ENCODE measurements at regions not wholly inside any gene's neighbourhood (a gene's known extent, or its start where the extent isn't known, plus 50 kb on each side); places are given as distances from the start of the nearest gene placed in this dataset.

DNA sequence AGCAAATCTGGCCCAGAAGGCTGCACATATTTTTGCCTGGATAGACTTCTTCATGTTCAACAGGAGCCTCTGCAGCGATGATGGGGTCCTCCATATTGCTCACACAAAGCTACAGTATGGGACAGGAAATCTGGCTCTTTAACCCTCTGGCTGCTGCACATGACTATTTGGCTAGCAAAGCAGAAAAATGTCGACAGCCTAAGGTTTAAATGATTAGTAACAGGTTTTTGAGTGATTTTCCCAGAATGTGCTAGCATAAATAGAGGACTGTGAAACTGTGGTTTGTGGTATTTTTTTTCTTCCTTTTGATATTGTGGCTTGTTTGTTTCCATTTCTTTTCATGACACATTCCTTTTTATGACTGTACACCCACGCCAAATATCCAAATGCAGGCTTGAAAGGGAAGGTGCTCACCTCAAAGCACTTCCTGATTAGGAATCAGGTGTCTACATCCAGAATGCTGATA is 120.2 kb upstream of the GK2 start:
- no peak for DNase-seq

DNA sequence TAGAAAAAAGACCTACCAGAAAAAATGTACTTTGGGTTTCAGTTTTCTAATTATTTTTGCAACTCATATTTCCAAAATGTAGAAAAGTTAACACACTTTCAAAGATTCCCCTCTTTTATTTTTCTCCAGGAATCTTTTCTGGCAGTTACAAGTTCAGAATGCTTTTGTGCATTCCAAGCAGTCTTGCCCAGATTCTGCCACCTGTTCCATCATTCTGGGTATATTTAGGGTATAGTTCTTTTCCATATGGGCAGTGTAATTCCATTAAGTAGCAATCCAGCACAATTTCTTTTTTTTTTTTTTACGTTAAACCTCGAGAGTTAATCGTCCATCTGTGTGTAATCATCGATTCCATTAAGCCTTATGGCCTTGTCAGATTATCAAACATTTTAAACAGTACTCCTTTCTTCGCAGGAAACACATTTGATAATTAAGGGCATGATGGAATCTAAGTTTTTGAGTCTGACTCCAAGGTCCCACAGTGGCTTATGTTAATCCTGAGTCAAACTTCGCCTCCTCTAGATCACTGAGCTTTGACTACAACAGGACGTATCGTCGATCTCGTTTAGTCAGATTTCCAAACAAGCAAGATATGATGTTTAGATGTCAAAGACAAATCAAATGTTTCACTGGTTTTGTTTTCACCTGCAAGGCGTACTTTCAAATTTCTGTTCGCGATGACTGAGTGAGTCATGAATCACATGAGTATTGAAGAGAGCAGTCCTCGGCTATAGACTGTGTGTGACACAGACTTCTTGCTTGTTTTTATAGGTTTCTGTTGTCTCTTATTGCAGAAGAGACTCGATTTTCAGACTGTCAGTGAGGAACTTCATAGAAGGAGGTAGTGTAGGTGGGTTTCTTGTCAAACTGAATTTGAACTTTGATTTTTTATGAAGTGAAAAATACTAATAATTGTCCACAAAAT is 118.9 kb upstream of the GK2 start:
- no peak for DNase-seq

DNA sequence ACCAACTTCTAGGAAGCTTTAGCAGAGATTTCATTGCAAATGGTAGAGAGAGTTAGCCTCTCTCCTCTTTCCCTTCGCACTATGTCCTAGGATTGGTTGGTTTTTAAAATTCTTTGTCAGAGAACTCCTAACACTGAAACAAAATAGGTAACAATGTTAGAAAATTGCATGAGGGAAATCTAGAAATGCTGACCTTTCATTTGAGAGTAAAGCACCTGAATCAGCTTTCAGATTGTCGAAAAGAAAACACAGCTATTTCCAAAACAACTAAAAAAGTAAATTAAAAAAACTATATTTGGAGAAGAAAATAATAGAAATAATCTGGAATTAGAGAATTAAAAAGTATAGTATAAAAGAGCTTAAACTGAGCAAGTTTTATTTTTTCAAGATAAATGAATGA is 108.1 kb upstream of the GK2 start:
- no peak for DNase-seq

DNA sequence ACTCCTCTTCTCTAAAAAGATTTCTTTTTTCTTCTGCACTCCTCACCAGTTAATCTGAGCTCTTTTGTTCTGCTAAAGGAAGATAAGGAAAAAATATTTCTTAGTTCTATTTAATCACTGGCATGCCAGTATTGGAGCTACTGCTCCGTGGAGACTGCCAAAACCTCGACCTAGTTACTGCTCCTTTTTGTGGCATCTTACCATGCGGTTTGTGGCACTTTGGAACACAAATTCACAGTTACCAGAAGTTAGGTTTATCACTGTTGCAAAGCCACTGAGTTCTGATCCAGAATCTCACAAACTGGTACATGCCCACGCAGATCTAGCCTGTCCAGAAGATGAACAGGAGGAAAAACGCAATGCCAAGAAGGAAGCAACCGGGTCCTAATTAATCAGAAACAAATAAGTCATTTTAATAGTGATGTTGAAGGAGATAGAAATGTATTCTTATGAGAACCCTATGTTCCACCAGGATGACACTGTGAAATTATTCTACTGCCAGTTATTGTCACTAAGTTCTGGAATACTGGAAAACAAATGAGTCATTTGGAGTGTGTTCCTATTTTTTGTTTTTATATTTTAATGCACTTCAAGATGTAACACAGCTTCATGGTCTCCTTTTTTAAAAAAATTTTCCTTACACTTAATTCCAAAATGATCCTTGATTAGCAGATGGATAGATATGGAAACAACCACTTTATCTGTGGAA is 106.7 kb upstream of the GK2 start:
- no peak for DNase-seq

DNA sequence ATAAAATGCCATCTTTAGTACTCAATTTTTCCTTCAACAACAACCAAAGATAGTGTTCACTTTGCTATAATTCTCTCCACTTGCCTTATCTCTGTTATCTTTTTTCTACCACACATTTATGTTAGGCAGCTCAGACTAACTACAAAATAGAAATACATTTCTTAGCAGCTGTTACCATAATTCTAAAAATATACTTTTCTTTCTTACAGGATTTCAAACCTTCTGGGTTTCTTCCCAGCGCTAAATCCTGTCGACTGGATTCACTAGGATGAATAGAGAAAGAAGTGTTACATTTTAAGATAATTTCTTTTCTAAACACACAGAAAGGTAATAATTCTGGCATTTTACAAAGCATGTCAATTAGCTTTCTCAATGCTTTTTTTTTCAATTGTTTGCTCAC is 105.5 kb upstream of the GK2 start:
- DNase-seq = no peak

DNA sequence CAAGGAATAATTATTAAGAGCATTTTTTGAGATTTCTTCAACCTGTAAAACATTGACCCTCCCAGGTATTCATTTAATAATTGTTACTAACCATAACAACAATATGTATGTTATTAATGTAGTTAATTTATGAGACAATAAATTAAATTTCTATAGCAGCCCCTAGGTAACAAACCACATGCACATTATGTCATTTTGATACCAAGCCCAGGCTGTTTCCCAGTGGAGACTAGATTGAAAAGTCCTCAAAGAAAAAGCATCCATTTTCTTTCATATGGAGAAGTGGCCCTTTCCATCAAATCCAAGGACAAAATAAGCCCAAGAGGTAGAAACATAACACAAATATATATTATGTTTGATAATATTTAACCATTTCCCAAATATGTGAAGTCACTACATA is 104.3 kb upstream of the GK2 start:
- no peak for DNase-seq

DNA sequence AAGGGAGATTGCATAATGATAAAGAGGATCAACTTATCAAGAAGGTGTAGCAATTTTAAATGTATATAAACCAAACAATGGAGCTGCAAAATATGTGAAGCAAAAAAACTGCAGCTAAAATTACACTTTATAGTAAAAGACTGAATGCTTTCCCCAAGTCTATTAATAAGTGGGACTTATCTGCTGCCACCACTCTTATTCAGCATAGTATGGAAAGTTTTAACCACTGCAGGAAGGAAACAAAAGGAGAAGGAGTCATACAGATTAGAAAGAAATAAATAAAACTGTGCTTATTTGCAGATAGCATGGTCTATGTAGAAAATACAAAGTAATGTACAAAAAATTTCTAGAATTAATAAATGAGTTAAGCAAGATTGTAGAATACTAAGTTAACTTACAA is 94.1 kb upstream of the GK2 start:
- no peak for DNase-seq

DNA sequence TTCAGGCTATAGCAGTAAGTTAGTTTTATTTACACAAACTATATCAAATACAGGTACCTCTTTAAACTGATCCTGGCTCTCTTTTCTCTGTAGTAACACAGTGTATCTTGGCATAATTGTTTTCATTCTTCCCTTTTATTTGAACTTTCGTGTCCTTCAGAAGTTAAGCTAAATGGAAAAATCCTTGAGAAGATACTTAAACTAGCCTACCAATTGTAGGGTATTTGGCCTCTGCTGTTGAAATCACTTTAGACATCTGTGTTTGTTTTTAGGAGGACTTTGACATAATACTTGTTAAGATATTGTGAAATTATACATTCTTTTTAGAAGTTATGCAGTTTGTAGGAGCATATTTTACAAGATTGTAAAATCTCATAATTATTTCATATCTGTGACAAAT is 90.3 kb upstream of the GK2 start:
- no peak for DNase-seq

DNA sequence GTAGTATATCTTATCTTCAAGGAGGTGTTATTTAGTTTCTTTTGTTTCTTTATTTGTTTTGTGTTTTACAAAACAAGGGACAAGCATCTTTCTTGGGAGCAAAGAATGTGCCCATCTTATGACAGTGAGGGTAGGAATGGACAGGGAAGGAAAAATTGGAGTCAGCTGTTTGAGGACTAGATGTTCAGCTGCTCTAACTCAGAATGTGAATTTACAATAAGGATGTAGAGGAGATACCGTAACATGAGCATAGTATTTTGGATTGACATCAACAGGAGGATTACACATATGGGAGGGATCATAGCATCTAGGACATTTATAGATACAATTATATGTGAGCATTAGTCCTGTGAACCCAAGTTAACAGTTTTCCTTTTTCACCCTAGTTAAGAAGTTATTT is 89.0 kb upstream of the GK2 start:
- no peak for DNase-seq

DNA sequence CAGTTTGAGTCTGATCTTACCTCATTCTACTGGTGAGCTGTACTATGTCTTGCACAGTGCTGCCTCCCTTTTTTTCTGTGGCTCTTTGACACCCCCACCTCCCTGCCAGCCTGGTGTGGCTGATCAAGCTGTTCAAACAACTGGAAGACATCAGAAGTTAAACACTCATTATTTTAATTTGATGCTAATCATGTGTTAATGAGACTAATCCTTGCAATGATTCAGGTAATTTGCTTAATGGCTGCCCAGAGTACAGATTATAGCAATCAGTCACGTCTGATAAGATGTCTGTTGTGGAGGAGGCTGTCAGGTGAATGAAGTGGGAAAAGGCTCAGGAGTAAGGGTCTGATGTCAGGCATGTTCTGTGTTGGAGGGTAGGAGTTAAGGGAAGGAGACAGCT is 87.4 kb upstream of the GK2 start:
- no peak for DNase-seq

DNA sequence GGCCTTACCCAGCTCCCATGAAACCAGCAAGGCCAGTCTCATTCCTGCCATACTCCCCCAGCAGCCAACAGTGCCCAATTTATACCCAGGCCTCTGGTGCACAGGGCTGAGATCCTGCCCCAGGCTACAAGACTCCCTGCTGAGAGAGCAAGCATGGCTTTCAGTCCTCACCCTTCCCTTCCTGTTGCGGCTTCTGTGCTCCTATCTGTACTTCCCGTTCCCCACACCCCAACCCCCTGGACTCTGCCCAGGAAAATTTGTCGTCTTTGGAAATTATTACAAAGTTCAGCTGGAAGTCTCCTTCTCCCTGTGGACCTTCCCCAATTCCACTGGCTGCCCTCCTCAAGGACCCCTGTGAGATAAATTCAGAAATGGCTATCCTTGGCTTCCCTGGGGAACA is 84.1 kb upstream of the GK2 start:
- DNase-seq = no peak

DNA sequence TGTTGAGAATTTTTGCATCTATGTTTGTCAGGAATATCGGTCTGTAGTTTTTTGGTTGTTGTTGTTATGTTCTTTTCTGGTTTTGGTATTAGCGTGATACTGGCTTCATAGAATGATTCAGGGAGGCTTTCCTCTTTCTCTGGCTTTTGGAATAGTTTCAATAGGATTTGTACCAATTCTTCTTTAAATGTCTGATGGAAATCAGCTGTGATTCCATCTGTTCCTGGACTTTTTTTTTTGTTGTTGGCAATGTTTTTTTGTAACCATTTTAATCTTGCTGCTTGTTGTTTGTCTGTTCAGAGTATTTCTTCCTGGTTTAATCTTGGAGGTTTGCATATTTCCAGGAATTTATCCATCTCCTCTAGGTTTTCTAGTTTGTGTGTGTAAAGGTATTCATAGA is 81.5 kb upstream of the GK2 start:
- DNase-seq = no peak

DNA sequence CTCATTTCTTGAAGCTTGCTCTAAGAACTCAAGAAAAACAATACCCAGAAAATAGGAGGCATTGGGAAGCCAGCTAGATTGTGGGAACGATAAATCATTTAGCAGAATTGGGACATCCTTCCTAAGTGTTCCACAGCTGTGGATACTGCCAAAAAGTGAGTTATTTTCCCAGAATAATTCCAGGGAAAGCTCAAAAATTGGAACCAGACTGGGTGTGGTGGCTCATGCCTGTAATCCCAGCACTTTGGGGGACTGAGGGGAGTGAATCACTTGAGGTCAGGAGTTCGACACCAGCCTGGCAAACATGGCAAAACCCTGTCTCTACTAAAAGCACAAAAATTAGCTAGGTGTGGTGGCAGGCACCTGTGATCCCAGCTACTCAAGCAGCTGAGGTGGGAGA is 68.2 kb upstream of the GK2 start:
- no peak for DNase-seq

DNA sequence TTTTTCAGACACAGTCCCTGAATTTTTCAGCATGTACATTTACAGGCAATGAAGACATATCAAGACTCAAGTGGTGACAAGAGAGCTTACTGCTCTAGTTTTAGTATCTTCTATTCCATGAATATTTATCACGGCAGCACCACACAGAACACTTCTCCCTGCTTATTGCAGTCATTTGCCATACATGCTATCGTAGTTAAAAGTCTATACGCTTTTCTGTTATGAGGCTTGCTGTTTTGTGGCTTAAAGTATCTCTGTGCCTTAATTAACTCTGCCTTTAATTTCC is 65.4 kb upstream of the GK2 start:
- DNase-seq = no peak

DNA sequence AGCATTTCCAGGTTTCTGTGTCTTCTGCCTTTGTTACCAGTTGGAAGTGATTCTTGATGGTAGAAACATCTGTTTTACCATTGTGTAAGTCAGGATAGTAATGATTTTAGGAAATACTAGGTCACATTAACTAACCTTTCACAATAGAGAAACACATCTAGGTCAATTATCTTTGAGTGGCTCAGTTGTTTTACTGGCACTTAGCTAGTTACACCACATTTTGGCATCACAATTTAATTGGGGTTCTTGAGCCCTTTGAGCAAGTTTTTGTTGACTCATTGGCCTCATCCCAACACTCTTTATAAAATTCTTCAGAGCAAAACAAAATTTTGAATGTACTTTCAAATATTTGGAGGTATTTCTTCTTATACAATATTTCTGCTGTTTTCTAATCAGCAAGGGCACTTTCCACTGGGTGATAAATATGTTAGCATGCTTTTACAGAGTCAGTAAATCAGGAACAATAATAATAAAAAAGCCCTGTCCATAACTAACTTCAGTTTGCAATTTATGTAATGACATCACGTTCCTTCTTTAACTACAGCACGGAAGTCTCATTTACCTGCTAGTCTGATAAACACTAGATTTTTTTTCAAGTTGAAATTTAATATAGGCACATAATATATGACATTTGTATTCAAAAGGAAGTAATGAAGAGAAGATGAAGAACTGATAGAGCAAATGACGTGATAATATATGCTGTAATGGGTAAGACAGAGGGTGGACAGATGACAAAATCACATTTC is 64.8 kb upstream of the GK2 start:
- DNase-seq = no peak

DNA sequence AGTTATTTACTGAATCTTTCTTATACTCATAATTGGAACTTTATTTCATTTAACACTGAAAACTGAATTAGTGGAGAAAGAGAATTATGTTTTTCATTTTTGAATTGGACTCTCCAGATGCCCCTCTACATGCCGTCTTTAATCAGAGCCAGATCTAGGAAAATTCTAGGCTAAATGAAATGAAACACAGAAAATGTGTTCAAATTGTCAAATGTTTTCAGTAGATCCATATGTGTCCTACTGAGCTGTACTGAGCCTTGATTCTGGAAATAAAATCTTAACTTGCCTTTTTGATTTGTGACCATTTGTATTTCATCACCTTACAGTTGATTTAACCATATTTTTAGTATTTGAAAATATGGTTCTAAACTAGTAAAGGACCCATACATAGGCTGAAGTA is 64.0 kb upstream of the GK2 start:
- DNase-seq = no peak

DNA sequence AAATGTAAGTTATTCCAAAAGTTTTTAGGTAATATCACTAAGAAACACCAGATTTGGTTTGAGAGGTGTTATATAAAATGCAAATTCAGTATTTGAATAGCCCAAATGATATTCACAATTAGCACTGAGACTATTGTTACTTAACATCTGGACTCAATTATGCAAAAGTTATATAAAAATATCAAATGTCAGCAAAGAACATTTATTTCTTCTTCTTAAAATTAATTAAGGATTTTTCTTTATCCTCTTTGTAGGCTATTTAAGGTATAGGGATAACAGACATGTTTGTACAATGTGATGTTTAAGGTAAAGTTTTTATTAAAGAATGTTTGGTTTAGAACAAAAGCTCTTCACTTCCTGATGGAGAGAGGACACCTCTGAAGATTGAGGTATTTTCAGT is 63.3 kb upstream of the GK2 start:
- DNase-seq = no peak

DNA sequence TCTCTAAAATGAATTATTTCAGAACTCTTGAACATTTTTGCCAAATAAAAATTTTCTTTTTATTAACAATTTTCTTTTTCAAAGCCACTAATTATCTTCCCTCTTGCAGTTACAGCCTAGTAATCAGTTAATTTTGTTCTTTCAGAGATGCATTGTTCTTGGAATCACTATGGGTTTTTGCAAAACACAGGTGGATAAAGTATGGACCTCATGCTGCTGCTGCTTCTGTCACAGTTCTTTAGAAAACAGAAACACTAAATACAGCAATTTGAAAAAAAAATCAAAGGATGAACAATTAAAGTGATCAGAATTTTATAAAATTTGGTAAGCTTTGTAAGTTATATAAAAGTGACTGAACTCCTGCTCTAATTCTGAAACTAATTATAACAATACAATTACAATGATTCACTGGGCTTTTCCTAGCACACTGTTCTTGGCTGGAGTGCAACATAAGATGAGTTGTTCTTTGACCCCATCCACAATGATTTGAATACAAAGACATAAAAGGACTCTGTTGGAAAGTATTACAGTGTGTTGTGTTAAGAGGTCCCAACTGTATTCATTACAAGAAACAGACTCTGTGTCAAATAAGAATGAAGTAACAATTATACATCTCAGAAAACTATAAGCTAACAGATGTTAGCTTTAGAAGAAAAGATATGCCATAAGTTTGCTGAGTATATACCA is 59.4 kb upstream of the GK2 start:
- DNase-seq = no peak

DNA sequence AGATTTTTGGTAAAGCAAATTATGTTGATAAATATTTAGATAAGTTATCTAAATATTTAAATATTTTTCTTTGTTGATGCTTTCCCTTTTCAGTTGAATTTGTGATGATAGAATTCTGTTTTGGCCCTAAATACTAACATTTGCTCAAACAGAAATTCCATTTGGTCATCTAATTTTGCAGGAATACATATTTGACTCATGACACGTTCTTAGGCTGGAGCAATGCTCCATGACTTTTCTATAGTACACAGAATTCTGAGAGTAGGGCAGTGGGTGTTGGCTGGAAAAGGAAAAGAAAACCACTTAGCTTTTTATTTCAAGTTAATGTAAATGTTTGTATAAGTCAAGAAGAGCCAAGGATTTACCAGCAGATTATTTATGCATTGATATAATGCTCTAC is 58.6 kb upstream of the GK2 start:
- no peak for DNase-seq

Data from RPMI8226 (cell line).